ENCODE measurements at regions not wholly inside any gene's neighbourhood (a gene's known extent, or its start where the extent isn't known, plus 50 kb on each side); places are given as distances from the start of the nearest gene placed in this dataset.

GRCh38 chr12:91327131-91327530, 144.5 kb upstream of the DCN start:
- H3K27ac Mint-ChIP-seq: no peak overlapping the region
- ChIA-PET POLR2A (no interaction called here), CTCF (interaction anchor here (0.7 to 2.0 kb wide), 22 partner anchors 9 to 352 kb away, joined by 3 to 12 read pairs (median 4); no protein-coding TSS in a partner anchor)
- TF ChIP-seq, protein P1, sequence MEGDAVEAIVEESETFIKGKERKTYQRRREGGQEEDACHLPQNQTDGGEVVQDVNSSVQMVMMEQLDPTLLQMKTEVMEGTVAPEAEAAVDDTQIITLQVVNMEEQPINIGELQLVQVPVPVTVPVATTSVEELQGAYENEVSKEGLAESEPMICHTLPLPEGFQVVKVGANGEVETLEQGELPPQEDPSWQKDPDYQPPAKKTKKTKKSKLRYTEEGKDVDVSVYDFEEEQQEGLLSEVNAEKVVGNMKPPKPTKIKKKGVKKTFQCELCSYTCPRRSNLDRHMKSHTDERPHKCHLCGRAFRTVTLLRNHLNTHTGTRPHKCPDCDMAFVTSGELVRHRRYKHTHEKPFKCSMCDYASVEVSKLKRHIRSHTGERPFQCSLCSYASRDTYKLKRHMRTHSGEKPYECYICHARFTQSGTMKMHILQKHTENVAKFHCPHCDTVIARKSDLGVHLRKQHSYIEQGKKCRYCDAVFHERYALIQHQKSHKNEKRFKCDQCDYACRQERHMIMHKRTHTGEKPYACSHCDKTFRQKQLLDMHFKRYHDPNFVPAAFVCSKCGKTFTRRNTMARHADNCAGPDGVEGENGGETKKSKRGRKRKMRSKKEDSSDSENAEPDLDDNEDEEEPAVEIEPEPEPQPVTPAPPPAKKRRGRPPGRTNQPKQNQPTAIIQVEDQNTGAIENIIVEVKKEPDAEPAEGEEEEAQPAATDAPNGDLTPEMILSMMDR (IDR thresholded peaks at IDR 0.05): no peak
- H3K4me1 Mint-ChIP-seq (ENCODE audit: low read depth): no peaks in the 10 kb centered on the region
- ATAC-seq: no peak
- no peaks in the 10 kb centered on the region for H3K9me3 Mint-ChIP-seq
- no peak overlapping the region for H3K4me3 Mint-ChIP-seq
- peaks cover 7% of the 10 kb centered on the region for H3K27me3 Mint-ChIP-seq
- no peaks in the 10 kb centered on the region for H3K36me3 Mint-ChIP-seq (ENCODE audit: low read depth)
- DNase-seq: no peak
- intact Hi-C loops (cut with micrococcal nuclease): loop anchor here (5.0 kb wide), 1 partner anchor 350 kb away; no protein-coding TSS in a partner anchor

GRCh38 chr12:91326058-91327027, 143.7 kb upstream of the DCN start:
- intact Hi-C loops (cut with micrococcal nuclease): loop anchor here (5.0 kb wide), 1 partner anchor 349 kb away; no protein-coding TSS in a partner anchor

DNA sequence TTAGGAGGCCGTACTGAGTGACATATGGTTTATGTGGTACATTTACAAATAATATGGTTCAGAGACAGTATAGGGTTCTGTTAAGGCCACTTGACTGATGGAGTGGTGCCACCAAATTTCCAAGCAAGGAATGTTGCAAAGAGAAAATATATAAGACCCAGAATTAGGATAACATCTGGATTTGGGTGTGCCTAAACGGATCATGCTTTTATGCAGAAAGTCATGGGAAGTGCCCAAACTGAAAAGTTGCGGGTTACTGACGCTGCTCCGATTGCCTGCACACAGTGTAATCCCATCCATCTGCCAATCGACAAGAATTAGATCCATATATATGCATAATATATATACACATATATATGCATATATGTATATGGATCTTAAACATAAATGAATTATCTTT, 138.4 kb upstream of the DCN start:
- CTCF ChIA-PET: no interaction called here
- no peak for DNase-seq
- no peak overlapping the region for H3K4me3 Mint-ChIP-seq
- H3K36me3 Mint-ChIP-seq (ENCODE audit: low read depth): no peaks in the 10 kb centered on the region
- H3K4me1 Mint-ChIP-seq (ENCODE audit: low read depth): no peaks in the 10 kb centered on the region
- POLR2A ChIA-PET: no interaction called here
- H3K27me3 Mint-ChIP-seq: peaks cover 7% of the 10 kb centered on the region
- no peak overlapping the region for H3K27ac Mint-ChIP-seq
- H3K9me3 Mint-ChIP-seq: peaks cover 2% of the 10 kb centered on the region
- intact Hi-C loops (cut with micrococcal nuclease): no loop called here
- ATAC-seq: no peak
- TF ChIP-seq, protein P1 (IDR thresholded peaks at IDR 0.05): no peak

More at GRCh38 chr12:91326058-91327027, 143.7 kb upstream of the DCN start:
- H3K27me3 Mint-ChIP-seq: peaks cover 3% of the 10 kb centered on the region
- TF ChIP-seq, protein P1 (IDR thresholded peaks at IDR 0.05): peak; percentile 82
- DNase-seq: peak; percentile 49
- H3K36me3 Mint-ChIP-seq (ENCODE audit: low read depth): no peaks in the 10 kb centered on the region
- H3K27ac Mint-ChIP-seq: no peak overlapping the region
- POLR2A ChIA-PET: no interaction called here
- no peak overlapping the region for H3K4me3 Mint-ChIP-seq
- CTCF ChIA-PET: interaction anchor here (0.7 to 1.7 kb wide), 25 partner anchors 9 to 352 kb away, joined by 3 to 12 read pairs (median 4); no protein-coding TSS in a partner anchor
- no peak for ATAC-seq
- H3K4me1 Mint-ChIP-seq (ENCODE audit: low read depth): no peaks in the 10 kb centered on the region
- no peaks in the 10 kb centered on the region for H3K9me3 Mint-ChIP-seq

GRCh38 chr12:91319071-91319760, 136.6 kb upstream of the DCN start:
- no peak for ATAC-seq
- Mint-ChIP-seq H3K4me3 (no peak overlapping the region), H3K36me3 (ENCODE audit: low read depth) (no peaks in the 10 kb centered on the region), H3K4me1 (ENCODE audit: low read depth) (no peaks in the 10 kb centered on the region), H3K27me3 (peaks cover 11% of the 10 kb centered on the region), H3K9me3 (peaks cover 2% of the 10 kb centered on the region), H3K27ac (no peak overlapping the region)
- CTCF ChIA-PET: interaction anchor here (1.1 kb wide), 1 partner anchor 36 kb away, joined by 3 read pairs; no protein-coding TSS in a partner anchor
- POLR2A ChIA-PET: interaction anchor here (0.6 kb wide), 1 partner anchor 29 kb away, joined by 3 read pairs; no protein-coding TSS in a partner anchor
- no peak for DNase-seq
- intact Hi-C loops (cut with micrococcal nuclease): no loop called here
- TF ChIP-seq, protein P1 (IDR thresholded peaks at IDR 0.05): no peak

All from activated CD8-positive, alpha-beta T cell treated with anti-CD3 and anti-CD28 coated beads for 36 hours (primary cell).